ENCODE measurements at regions not wholly inside any gene's neighbourhood (a gene's known extent, or its start where the extent isn't known, plus 50 kb on each side); places are given as distances from the start of the nearest gene placed in this dataset.

DNA sequence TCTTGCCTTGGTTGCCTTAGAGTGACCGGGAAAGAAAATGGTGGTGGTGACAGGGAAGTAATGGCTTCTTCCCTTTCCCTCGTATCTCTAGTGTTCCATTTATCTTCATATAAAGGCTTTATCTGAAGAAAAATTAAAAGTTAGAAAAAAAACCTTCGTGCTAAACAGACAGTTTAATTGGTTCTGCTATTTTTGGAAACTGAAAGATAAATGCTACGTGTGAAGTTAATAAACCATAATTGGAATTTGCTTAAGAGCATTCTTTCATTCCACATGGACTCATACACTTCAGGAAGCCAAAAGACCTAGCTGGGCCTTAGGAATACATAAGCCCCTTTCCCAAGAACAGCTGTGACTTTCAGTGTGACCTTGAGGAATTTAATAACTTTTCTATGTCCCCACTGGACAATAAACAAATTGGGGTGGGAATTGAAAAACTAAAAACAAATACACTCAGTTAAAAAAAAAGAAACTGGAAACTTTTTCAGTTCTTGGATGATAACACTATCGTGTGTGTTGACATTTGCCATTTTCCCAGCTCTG is 818.8 kb upstream of the WWC1 start:
- TF ChIP-seq, protein P1, sequence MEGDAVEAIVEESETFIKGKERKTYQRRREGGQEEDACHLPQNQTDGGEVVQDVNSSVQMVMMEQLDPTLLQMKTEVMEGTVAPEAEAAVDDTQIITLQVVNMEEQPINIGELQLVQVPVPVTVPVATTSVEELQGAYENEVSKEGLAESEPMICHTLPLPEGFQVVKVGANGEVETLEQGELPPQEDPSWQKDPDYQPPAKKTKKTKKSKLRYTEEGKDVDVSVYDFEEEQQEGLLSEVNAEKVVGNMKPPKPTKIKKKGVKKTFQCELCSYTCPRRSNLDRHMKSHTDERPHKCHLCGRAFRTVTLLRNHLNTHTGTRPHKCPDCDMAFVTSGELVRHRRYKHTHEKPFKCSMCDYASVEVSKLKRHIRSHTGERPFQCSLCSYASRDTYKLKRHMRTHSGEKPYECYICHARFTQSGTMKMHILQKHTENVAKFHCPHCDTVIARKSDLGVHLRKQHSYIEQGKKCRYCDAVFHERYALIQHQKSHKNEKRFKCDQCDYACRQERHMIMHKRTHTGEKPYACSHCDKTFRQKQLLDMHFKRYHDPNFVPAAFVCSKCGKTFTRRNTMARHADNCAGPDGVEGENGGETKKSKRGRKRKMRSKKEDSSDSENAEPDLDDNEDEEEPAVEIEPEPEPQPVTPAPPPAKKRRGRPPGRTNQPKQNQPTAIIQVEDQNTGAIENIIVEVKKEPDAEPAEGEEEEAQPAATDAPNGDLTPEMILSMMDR (optimal IDR thresholded peaks at IDR 0.05 in 1 of 3, IDR thresholded peaks at IDR 0.05 in 1 of 3, conservative IDR thresholded peaks at IDR 0.05 in 1 of 3; ENCODE audit: extremely low read depth in 1 of 3, insufficient read depth in 2 of 3, low read length in 3 of 3) = no peak
- TF ChIP-seq EZH2 (IDR thresholded peaks at IDR 0.05; ENCODE audit: low read length) = no peak

All from keratinocyte (primary cell).